GM21526 (cell line): ENCODE measurements at regions not wholly inside any gene's neighbourhood (a gene's known extent, or its start where the extent isn't known, plus 50 kb on each side); places are given as distances from the start of the nearest gene placed in this dataset.
A peak's percentile ranks its signal among the peaks of the same experiment; 100 is the strongest.
"Not testable (repeated sequence)": the region's sequence is repeated elsewhere in the genome, so short reads cannot be mapped to it uniquely, and the experiment has no call there.

Source experiments
- ATAC-seq: cut with Tn5 transposase; IDR thresholded peaks from one replicate; pipeline ENCODE4 v1.9.1; 2021; ENCODE audit warnings: moderate library complexity; ENCODE audit not compliant: unreplicated experiment, low FRiP score

DNA sequence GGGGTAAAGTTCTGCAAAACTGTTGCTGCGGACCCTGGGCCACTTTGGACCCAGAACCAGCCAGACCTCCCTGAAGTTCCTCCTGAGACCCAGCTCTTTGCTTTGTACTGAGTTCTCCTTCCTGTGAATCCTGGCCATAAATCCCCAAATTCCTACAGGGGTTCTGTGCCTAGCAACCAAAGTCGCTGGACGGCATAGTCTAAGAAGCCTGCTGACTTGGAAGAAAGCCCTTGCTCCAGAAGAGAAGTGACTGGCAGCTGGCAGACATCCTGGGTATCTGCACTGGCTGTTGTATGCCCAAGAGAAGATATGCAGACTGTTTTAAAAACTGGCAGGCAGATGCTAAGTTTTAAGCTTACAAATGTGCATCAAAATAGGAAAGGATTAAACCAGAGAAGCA lies 99.9 kb upstream of the SLC24A4 start:
- no peak for ATAC-seq

- ATAC-seq = no peak
Measured at GRCh38 chr14:92224358-92224954, 98.5 kb upstream of the SLC24A4 start.

GRCh38 chr14:92225731-92226130 lies 97.2 kb upstream of the SLC24A4 start:
- no peak for ATAC-seq

GRCh38 chr14:92226166-92226565 lies 96.8 kb upstream of the SLC24A4 start:
- ATAC-seq = not testable (repeated sequence)

GRCh38 chr14:92236243-92236900 lies 86.6 kb upstream of the SLC24A4 start:
- no peak for ATAC-seq

DNA sequence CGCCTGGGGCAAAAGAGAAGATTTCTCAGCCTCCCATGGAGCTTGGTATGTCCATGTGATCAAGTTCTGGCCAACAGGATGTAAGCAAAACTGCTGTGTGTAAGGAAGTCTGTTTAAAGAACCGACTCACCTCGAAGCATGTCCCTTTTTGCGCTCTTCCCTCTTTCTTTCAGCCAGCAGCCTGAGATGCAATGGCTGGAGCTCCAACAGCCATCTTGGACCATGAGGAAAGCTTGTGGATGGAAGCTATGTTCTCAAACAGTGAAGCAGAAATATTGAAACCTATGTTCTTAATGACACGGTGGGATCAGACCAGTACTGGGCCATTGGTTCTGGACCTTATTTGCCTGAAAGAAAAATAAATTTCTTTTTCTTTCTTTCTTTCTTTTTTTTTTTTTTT lies 82.3 kb upstream of the SLC24A4 start:
- ATAC-seq = no peak

DNA sequence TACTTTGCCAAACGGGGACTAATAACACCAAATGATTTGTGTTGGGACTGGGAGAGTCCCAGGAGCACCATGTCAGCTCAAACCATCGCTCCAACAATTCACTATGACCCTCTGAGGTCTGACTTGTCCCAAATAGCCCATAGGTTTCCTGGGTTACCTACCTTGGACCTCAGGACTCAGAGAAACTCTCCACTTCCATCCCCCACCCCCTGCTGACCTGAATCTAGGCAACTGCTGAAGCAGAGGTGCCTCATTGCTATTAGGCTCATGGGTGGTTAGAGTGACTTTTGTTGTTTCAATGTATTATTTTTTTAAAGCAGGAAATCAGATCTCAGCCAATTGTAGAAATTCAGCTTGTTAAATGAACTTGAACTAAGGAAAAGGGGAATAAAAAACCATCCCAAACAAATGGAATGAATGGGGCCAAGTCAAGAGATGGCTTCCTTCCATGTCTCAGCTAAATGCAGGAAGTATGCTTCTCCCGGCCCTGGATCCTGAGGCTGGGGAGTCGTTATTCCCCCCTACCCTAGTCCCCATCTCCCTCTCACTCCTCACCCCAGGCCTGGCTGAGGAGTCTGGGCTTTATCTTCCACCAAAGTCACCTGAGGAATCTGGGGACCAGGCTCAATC lies 80.9 kb upstream of the SLC24A4 start:
- no peak for ATAC-seq

GRCh38 chr14:92244805-92245204 lies 78.2 kb upstream of the SLC24A4 start:
- ATAC-seq = no peak

GRCh38 chr14:92247341-92247740 lies 75.6 kb upstream of the SLC24A4 start:
- no peak for ATAC-seq

- ATAC-seq = no peak
Measured at GRCh38 chr14:92247947-92248346, 75.0 kb upstream of the SLC24A4 start.

DNA sequence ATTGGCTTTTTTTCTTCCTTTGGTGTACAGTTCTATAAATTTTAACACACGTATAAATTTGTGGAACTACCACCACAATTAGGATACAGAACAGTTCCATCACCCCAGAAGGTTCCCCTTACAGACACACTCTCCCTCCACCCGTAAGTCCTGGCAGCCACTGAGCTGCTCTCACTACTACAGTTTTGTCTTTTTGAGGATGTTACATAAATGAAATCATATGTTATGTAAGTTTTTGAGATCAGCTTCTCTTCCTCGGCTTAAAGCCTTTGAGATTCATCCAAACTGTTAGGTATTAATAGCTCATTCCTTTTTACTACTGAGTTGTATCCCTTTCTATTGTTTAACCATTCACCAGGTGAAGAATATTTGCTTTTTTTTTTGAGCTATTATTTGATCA lies 74.3 kb upstream of the SLC24A4 start:
- no peak for ATAC-seq

GRCh38 chr14:92250366-92250765 lies 72.6 kb upstream of the SLC24A4 start:
- not testable (repeated sequence) for ATAC-seq

DNA sequence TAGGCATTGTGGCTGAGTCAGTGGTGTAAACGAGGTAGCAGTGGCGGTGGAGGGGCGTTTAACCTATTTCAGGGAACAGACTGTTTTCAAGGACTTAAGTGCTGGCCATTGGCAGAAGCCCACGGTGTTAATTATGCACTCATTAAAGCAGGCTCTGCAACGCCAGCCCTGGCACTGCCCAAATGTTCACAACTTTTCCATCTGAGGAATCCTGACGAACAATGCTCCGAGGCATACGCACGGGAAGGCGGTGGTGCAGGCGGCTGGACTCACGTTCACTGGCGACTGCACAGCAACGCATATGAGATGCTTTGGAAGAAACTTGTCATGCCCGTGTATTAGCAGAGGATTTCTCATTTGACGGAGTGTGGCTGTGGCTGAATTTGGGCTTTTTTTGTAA lies 70.6 kb upstream of the SLC24A4 start:
- ATAC-seq = no peak

DNA sequence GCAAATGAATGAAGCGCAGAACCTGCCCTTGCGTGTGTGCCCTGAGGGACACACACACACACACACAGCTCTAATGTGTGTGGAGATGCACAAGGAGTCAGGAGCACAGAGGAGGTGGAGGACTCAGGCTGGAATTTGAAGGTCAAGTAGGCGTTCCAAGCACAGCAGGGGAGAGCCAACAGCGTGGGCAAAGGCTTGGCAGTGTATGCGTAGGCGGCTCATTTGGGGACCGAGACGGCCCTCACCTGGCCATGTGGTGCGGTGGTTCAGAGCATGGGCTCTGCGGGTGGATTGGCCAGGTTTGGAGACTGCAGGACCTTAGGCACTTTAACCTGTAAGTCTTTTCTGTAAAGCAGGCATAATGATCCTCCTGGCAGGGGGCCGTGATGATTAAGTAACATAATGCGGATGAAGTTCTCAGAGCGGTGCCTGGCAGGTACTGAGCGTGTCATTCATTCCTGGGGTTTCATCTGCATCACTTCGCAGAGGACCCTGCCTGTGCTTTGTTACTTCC lies 69.5 kb upstream of the SLC24A4 start:
- ATAC-seq = no peak

DNA sequence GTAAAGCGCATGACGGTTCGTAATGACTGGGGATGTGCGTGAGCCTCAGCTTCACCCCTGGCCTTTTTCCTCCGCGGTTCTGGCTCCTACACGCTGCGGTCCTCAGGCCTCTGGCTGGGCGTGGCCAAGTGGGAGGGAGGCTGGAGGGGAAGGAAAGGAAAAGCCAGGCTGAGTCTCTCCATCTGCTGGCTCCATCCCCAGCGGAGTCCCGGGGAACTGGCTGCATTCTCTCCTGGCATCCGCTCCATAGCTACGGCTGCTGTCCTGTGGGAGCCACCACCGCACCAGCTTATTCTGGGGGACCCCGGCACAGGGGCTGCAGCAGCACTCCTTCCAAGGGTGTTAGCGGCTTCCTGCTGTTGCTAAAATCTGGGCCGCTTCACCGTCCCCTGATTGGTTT lies 68.2 kb upstream of the SLC24A4 start:
- no peak for ATAC-seq

DNA sequence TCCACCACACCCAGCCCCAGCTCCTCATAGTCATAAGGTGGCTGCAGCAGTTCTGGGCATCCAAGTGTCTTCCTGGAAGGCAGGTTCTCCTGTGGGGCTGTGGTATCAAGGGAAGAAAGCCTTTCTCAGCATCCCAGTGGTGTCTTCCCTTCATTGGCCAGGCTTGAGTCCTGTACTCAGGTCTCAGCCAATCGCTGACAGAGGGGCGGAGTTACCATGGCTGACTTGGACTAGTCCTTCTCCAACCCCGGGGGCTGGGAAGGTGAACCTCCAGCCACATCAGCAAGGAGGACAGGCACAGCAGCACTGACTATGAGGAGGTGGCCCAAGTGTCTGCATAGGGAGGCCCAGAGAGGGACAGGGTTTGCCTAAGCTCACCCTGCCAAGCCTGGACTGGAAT lies 64.0 kb upstream of the SLC24A4 start:
- ATAC-seq = no peak

- peak; percentile 79 for ATAC-seq
Measured at GRCh38 chr14:92259613-92260357, 63.2 kb upstream of the SLC24A4 start.

DNA sequence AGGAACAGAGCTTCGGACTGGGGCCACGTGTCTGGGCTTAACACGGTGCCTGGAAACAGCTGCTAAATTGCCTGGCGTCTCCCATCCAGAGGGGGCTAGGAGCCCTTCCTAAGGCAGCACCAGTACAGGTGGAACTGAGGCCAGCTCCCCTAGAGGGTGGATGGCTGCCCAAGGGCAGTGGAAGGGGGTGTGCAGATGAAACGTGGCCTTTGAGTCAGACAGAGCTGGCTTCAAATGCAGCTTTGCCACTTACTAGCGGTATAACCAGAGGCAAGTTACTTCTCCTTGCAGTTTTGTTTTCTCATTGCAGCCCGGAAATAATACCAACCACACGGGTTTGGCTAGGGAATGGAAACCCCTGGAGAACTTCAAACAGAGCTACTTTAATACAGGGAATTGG lies 59.3 kb upstream of the SLC24A4 start:
- no peak for ATAC-seq

GRCh38 chr14:92264195-92264594 lies 58.8 kb upstream of the SLC24A4 start:
- ATAC-seq = no peak

DNA sequence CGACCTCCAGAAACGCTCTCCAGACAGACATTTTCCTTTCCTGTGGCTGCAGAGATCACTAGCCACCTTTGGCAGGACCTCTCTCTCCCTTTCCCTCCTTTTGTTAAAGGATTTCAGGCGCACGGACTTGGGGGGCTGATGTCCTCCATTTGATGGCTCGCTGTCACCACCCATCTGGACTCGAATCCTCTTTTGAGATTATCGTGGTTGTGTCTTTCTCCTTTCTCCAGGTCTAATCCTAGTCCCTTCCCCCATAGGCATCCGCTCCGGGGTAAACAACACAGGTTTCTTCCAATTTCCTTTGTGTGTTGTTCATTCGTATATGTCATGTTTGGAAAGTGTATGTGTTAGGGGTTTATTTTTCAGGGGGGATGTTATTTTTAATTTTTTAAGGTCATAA lies 56.7 kb upstream of the SLC24A4 start:
- no peak for ATAC-seq
